HG03342 (cell line): ENCODE measurements at regions not wholly inside any gene's neighbourhood (a gene's known extent, or its start where the extent isn't known, plus 50 kb on each side); places are given as distances from the start of the nearest gene placed in this dataset.
"Not testable (repeated sequence)": the region's sequence is repeated elsewhere in the genome, so short reads cannot be mapped to it uniquely, and the experiment has no call there.

Experiments used
- ATAC-seq: cut with Tn5 transposase; IDR thresholded peaks from one replicate; pipeline ENCODE4 v1.9.1; 2021; ENCODE audit warnings: mild to moderate bottlenecking, moderate library complexity; ENCODE audit not compliant: unreplicated experiment

- no peak for ATAC-seq
Measured at GRCh38 chr2:228956701-228957474, 314.2 kb downstream of the PID1 start.

GRCh38 chr2:228949831-228950230 is 321.3 kb downstream of the PID1 start:
- no peak for ATAC-seq

- no peak for ATAC-seq
Measured at GRCh38 chr2:228945710-228946109, 325.4 kb downstream of the PID1 start.

- ATAC-seq, result no peak
Measured at GRCh38 chr2:228942856-228943255, 328.2 kb downstream of the PID1 start.

- no peak for ATAC-seq
Measured at GRCh38 chr2:228938629-228939028, 332.5 kb downstream of the PID1 start.

- ATAC-seq, result no peak
Measured at GRCh38 chr2:228927028-228928010, 343.8 kb downstream of the PID1 start.

GRCh38 chr2:228919808-228920207 is 351.3 kb downstream of the PID1 start:
- no peak for ATAC-seq

GRCh38 chr2:228917220-228917619 is 353.9 kb downstream of the PID1 start:
- ATAC-seq, result no peak

- ATAC-seq, result no peak
Measured at GRCh38 chr2:228916416-228917090, 354.5 kb downstream of the PID1 start.

- ATAC-seq, result no peak
Measured at GRCh38 chr2:228913176-228913575, 357.9 kb downstream of the PID1 start.

- not testable (repeated sequence) for ATAC-seq
Measured at GRCh38 chr2:228910872-228911271, 360.2 kb downstream of the PID1 start.

GRCh38 chr2:228902176-228902575 is 368.9 kb downstream of the PID1 start:
- ATAC-seq, result no peak

- no peak for ATAC-seq
Measured at GRCh38 chr2:228901531-228901930, 369.6 kb downstream of the PID1 start.

GRCh38 chr2:228878138-228878537 is 392.9 kb downstream of the PID1 start:
- ATAC-seq, result no peak

GRCh38 chr2:228876276-228876675 is 394.8 kb downstream of the PID1 start:
- ATAC-seq, result no peak

GRCh38 chr2:228875152-228875900 is 395.8 kb downstream of the PID1 start:
- ATAC-seq, result no peak

GRCh38 chr2:228871012-228871411 is 400.1 kb downstream of the PID1 start:
- ATAC-seq, result no peak

GRCh38 chr2:228869636-228870264 is 401.3 kb downstream of the PID1 start:
- ATAC-seq, result no peak

- no peak for ATAC-seq
Measured at GRCh38 chr2:228867406-228867805, 403.7 kb downstream of the PID1 start.

- no peak for ATAC-seq
Measured at GRCh38 chr2:228866781-228867180, 404.3 kb downstream of the PID1 start.
